Skeletal muscle tissue (tissue), 3 donors: ENCODE measurements at regions not wholly inside any gene's neighbourhood (a gene's known extent, or its start where the extent isn't known, plus 50 kb on each side); places are given as distances from the start of the nearest gene placed in this dataset.

Experiments
- H3K27ac ChIP-seq: one replicate; pipeline ENCODE4 v1.7.0; 2013; ENCODE audit warnings: mild to moderate bottlenecking, low read depth, low read length, inconsistent platforms
- H3K27me3 ChIP-seq, 3 donors: one replicate each; pipeline ENCODE4 v1.7.0; 2013; ENCODE audit warnings: low read length in 3 of 3; ENCODE audit not compliant: control insufficient read depth in 3 of 3, insufficient read depth in 3 of 3
- H3K36me3 ChIP-seq, 3 donors: one replicate each; pipeline ENCODE4 v1.7.0; 2013; ENCODE audit warnings: low read length in 3 of 3; ENCODE audit not compliant: control insufficient read depth in 3 of 3, insufficient read depth in 3 of 3
- H3K4me1 ChIP-seq, 3 donors: one replicate each; pipeline ENCODE4 v1.7.0; 2013; ENCODE audit warnings: low read length in 3 of 3, mild to moderate bottlenecking in 3 of 3; ENCODE audit not compliant: control insufficient read depth in 3 of 3, insufficient read depth in 3 of 3
- H3K4me3 ChIP-seq, 3 donors: one replicate each; pipeline ENCODE4 v1.7.0; 2013; ENCODE audit warnings: low read length in 3 of 3
- H3K9ac ChIP-seq, 3 donors: one replicate each; pipeline ENCODE4 v1.7.0; 2013; ENCODE audit warnings: low read length in 3 of 3, mild to moderate bottlenecking in 3 of 3, moderate library complexity in 2 of 3, low read depth in 1 of 3
- H3K9me3 ChIP-seq, 3 donors: one replicate each; pipeline ENCODE4 v1.7.0; 2013; ENCODE audit warnings: low read length in 3 of 3; ENCODE audit not compliant: control insufficient read depth in 3 of 3
- donor health status: Osteomylitis.

GRCh38 chr13:106637519-106637918 lies 69.6 kb upstream of the ARGLU1 start:
- H3K4me3 ChIP-seq, result no peak overlapping the region
- H3K36me3 ChIP-seq, result no peaks in the 10 kb centered on the region
- H3K4me1 ChIP-seq, result no peaks in the 10 kb centered on the region
- no peaks in the 10 kb centered on the region for H3K27me3 ChIP-seq
- no peak overlapping the region for H3K9ac ChIP-seq
- H3K9me3 ChIP-seq, result no peaks in the 10 kb centered on the region
- no peak overlapping the region for H3K27ac ChIP-seq

- H3K27me3 ChIP-seq, result no peaks in the 10 kb centered on the region
- H3K9ac ChIP-seq, result no peak overlapping the region
- no peaks in the 10 kb centered on the region for H3K9me3 ChIP-seq
- H3K4me1 ChIP-seq, result no peaks in the 10 kb centered on the region
- H3K27ac ChIP-seq, result no peak overlapping the region
- H3K36me3 ChIP-seq, result no peaks in the 10 kb centered on the region
- H3K4me3 ChIP-seq, result no peak overlapping the region
Observed at GRCh38 chr13:106636492-106636891, 68.6 kb upstream of the ARGLU1 start.

GRCh38 chr13:106635616-106636015 lies 67.7 kb upstream of the ARGLU1 start:
- Histone ChIP-seq H3K9me3 (no peaks in the 10 kb centered on the region), H3K36me3 (no peaks in the 10 kb centered on the region), H3K9ac (no peak overlapping the region), H3K4me3 (no peak overlapping the region), H3K27ac (no peak overlapping the region), H3K4me1 (no peaks in the 10 kb centered on the region), H3K27me3 (no peaks in the 10 kb centered on the region)

DNA sequence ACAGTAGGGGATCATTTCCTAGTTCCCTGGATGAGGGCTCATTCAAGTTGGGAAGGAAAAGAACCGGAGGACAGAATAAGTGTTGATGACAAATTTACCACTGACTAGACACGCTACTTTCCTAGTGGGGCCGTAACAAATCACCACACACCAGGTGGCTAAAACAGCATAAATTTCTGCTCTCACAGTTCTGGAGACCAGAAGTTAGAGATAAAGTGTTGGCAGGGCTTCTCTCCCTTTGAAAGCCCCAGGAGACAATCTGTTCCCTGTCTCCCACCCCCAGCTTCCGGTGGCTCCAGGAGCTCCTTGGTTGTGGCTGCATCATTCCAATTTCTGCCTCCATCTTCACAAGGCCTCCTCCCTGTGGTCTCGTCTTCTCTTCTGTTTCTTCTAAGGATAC lies 65.4 kb upstream of the ARGLU1 start:
- no peaks in the 10 kb centered on the region for H3K4me1 ChIP-seq
- H3K27me3 ChIP-seq, result no peaks in the 10 kb centered on the region
- H3K9ac ChIP-seq, result no peak overlapping the region
- no peak overlapping the region for H3K4me3 ChIP-seq
- no peaks in the 10 kb centered on the region for H3K9me3 ChIP-seq
- no peaks in the 10 kb centered on the region for H3K36me3 ChIP-seq
- no peak overlapping the region for H3K27ac ChIP-seq

DNA sequence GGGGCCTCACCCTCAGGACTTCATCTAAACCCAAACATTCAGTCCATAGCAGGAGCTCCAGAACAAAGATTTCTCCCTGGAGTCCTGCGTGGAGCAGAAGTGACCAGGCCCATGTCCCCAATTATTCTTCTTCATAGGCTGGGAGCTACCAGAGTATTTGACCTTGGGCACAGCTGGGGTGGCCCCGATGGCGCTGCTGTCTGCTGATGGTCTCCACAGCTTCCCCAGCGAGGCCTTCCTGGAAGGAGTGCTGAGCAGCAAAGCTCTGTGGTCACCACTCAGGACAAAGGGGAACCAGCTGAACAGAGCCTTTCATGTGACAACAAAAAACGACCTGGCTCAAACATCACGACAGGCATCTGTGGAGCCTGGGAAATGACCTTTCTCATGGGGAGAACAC lies 62.7 kb upstream of the ARGLU1 start:
- H3K9me3 ChIP-seq, result no peaks in the 10 kb centered on the region
- no peaks in the 10 kb centered on the region for H3K4me1 ChIP-seq
- no peak overlapping the region for H3K4me3 ChIP-seq
- no peaks in the 10 kb centered on the region for H3K27me3 ChIP-seq
- no peak overlapping the region for H3K27ac ChIP-seq
- no peaks in the 10 kb centered on the region for H3K36me3 ChIP-seq
- H3K9ac ChIP-seq, result no peak overlapping the region

GRCh38 chr13:106630162-106630561 lies 62.2 kb upstream of the ARGLU1 start:
- no peaks in the 10 kb centered on the region for H3K36me3 ChIP-seq
- peaks cover 0 to under 1% (median 0%) of the 10 kb centered on the region in 3 donors for H3K27me3 ChIP-seq
- H3K9me3 ChIP-seq, result no peaks in the 10 kb centered on the region
- no peaks in the 10 kb centered on the region for H3K4me1 ChIP-seq
- no peak overlapping the region for H3K4me3 ChIP-seq
- no peak overlapping the region for H3K9ac ChIP-seq
- no peak overlapping the region for H3K27ac ChIP-seq

DNA sequence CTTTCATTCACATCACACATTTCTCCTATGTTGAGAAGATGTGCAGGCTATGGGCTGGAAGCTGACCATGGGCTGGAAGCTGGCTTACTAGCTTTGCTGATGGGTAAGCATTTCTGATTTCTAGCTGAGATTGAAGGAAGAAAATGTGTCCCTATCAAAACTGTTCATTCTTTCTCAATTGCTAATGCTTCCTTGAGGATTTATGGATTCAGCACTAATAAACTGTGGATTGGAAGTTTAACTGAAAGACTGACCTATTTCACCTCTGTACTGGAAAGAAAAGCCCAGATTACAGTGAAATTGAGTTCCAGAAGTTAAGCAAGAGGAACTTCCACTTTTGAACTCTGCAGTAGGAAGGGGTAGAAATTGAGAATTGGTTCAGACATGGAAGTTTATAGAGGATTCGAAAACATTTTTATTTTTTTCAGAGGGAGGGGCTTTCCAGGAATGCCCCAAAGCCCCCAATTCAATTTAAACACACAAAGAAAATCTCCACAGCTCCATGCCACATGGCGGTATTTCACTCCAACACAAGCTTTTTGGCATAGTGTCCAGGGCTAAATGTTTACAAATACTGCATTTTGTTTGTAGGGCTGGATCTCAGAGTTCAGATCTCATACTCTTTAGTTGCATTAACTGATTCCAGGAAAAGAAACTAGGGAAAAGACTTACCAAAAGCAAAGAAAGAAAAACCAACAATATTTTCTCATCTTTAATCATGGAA lies 61.2 kb upstream of the ARGLU1 start:
- Histone ChIP-seq H3K9me3 (no peaks in the 10 kb centered on the region), H3K9ac (no peak overlapping the region), H3K27me3 (peaks cover 0 to 6% (median 0%) of the 10 kb centered on the region in 3 donors), H3K4me1 (no peaks in the 10 kb centered on the region), H3K36me3 (no peaks in the 10 kb centered on the region), H3K27ac (no peak overlapping the region), H3K4me3 (no peak overlapping the region)

DNA sequence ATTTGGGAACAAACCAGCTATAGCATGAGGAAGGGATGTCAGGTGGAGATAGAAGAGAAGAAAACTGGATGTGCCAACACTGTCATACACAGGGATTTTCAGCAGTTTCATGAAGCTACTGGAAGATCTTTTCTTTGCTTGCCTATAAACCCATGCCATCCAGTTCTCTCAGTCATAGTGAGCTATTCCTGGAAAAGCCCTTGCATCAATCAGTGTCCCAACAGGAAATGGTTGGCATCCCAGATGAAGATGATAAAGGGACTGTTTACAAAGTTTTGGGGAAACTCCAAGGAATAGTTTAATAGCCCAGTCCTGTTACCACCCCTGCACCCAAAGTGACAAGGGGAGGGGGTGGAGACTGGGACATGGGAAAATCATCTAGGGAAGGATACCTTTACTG lies 58.5 kb upstream of the ARGLU1 start:
- no peak overlapping the region for H3K9ac ChIP-seq
- peaks cover 0 to 8% (median 0%) of the 10 kb centered on the region in 3 donors for H3K27me3 ChIP-seq
- H3K27ac ChIP-seq, result no peak overlapping the region
- H3K9me3 ChIP-seq, result no peaks in the 10 kb centered on the region
- no peaks in the 10 kb centered on the region for H3K36me3 ChIP-seq
- H3K4me3 ChIP-seq, result no peak overlapping the region
- H3K4me1 ChIP-seq, result no peaks in the 10 kb centered on the region

DNA sequence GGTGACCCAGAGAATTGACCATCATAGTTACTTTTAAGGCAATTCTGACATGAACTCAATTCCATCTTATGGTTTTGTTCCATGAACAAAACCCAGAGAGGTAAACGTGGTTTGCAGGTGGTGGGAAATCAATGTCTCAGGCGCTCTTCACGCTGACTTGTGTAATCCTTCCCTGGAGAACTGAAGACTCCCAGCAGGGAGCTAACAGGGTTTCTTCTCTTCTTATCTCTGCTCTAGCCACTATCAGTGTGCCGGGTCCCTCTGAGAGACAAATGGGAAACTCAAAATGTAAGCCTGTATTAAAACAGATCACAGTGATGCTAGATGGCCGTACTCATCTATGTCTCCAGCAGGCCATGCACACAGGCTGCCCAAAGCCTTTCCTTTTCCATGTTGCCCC lies 57.6 kb upstream of the ARGLU1 start:
- Histone ChIP-seq H3K4me1 (no peaks in the 10 kb centered on the region), H3K36me3 (no peaks in the 10 kb centered on the region), H3K9me3 (no peaks in the 10 kb centered on the region), H3K27ac (no peak overlapping the region), H3K9ac (no peak overlapping the region), H3K4me3 (no peak overlapping the region), H3K27me3 (peaks cover 0 to 8% (median 0%) of the 10 kb centered on the region in 3 donors)

DNA sequence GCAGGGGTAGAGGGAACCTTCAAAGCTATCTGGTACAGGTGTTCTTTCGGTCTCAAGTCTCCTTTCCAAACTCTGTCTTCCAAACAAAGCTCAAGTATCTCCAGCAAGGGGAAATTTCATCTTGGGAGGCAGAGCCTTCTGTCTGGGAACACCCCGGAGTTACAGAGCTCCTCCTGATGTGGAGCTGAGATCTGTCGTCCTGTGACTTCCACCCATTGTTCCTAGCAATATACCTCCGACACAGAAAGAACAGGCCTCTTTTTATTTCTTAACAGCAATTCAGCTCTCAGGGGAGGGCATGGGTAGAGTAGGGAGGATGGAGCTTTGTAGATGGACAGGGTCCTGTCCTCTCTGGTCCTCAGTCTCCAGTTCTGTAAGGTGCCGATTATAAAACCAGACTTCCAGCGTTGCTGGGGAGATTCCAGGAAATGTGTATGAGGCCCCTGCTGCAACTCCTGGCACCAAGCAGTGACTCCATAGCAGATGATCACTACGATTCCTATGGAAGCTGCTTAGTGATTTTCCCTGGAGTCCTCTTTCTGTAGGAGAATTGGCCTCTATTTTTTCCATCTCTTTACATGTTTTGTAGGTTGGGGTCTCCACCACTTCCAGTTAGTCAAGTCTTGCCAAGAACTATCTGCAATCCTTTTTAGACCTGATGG lies 56.0 kb upstream of the ARGLU1 start:
- Histone ChIP-seq H3K36me3 (no peaks in the 10 kb centered on the region), H3K4me1 (peaks cover 0 to 5% (median 4%) of the 10 kb centered on the region in 3 donors), H3K9ac (no peak overlapping the region), H3K9me3 (no peaks in the 10 kb centered on the region), H3K4me3 (no peak overlapping the region), H3K27me3 (peaks cover 0 to 8% (median 0%) of the 10 kb centered on the region in 3 donors), H3K27ac (no peak overlapping the region)
